ENCODE measurements at regions not wholly inside any gene's neighbourhood (a gene's known extent, or its start where the extent isn't known, plus 50 kb on each side); places are given as distances from the start of the nearest gene placed in this dataset.

GRCh38 chr2:56732946-56733345 is 549.2 kb downstream of the CCDC85A start:
- DNase-seq (ENCODE audit: low read depth), result no peak
- TF ChIP-seq CTCF (IDR thresholded peaks at IDR 0.05; ENCODE audit: control insufficient read depth, insufficient read depth, low read depth, low read length, missing control alignments), result no peak
- H3K4me3 ChIP-seq (ENCODE audit: control insufficient read depth, low read depth, low read length), result no peak overlapping the region

GRCh38 chr2:56739413-56739812 is 555.6 kb downstream of the CCDC85A start:
- DNase-seq (ENCODE audit: low read depth), result no peak
- no peak for TF ChIP-seq CTCF (IDR thresholded peaks at IDR 0.05; ENCODE audit: control insufficient read depth, insufficient read depth, low read depth, low read length, missing control alignments)
- no peak overlapping the region for H3K4me3 ChIP-seq (ENCODE audit: control insufficient read depth, low read depth, low read length)

- peak overlapping the region; percentile 33 for H3K4me3 ChIP-seq (ENCODE audit: control insufficient read depth, low read depth, low read length)
- no peak for TF ChIP-seq CTCF (IDR thresholded peaks at IDR 0.05; ENCODE audit: control insufficient read depth, insufficient read depth, low read depth, low read length, missing control alignments)
- DNase-seq (ENCODE audit: low read depth), result peak; percentile 74
Observed at GRCh38 chr2:56741601-56742102, 557.9 kb downstream of the CCDC85A start.

- no peak overlapping the region for H3K4me3 ChIP-seq (ENCODE audit: control insufficient read depth, low read depth, low read length)
- no peak for DNase-seq (ENCODE audit: low read depth)
- no peak for TF ChIP-seq CTCF (IDR thresholded peaks at IDR 0.05; ENCODE audit: control insufficient read depth, insufficient read depth, low read depth, low read length, missing control alignments)
Observed at GRCh38 chr2:56743807-56744206, 560.0 kb downstream of the CCDC85A start.

- no peak overlapping the region for H3K4me3 ChIP-seq (ENCODE audit: control insufficient read depth, low read depth, low read length)
- peak; percentile 39 for TF ChIP-seq CTCF (IDR thresholded peaks at IDR 0.05; ENCODE audit: control insufficient read depth, insufficient read depth, low read depth, low read length, missing control alignments)
- no peak for DNase-seq (ENCODE audit: low read depth)
Observed at GRCh38 chr2:56749152-56749752, 565.5 kb downstream of the CCDC85A start.

GRCh38 chr2:56753182-56753581 is 569.4 kb downstream of the CCDC85A start:
- no peak for TF ChIP-seq CTCF (IDR thresholded peaks at IDR 0.05; ENCODE audit: control insufficient read depth, insufficient read depth, low read depth, low read length, missing control alignments)
- no peak for DNase-seq (ENCODE audit: low read depth)
- no peak overlapping the region for H3K4me3 ChIP-seq (ENCODE audit: control insufficient read depth, low read depth, low read length)

Measured in AG09309 (cell line).